Right lobe of liver (tissue), 4 donors: ENCODE measurements at regions not wholly inside any gene's neighbourhood (a gene's known extent, or its start where the extent isn't known, plus 50 kb on each side); places are given as distances from the start of the nearest gene placed in this dataset.

ENCODE experiments used
- CTCF ChIP-seq, 4 donors: fragments of 200-600 bp in 3 of 4; fragments of 450-650 bp in 1 of 4; IDR thresholded peaks; one replicate each; pipeline versions ENCODE4 v1.5.1 to v1.8.0; 2016 to 2022; ENCODE audit warnings: antibody characterized with exemption in 4 of 4, mild to moderate bottlenecking in 2 of 4
- POLR2A ChIP-seq: fragments of 450-650 bp; IDR thresholded peaks from one replicate; pipeline ENCODE4 v1.6.1; 2017; ENCODE audit warnings: antibody characterized with exemption, mild to moderate bottlenecking
- donor health status: DM: no; HTN: no; CAD: no.
- donor health status: DM: no; HTN: no; CAD: no.
- donor health status: DM: no; HTN: yes; CAD: no.

GRCh38 chrX:8864161-8864560 lies 63.0 kb upstream of the FAM9A start:
- TF ChIP-seq CTCF (IDR thresholded peaks at IDR 0.05) (no peak), POLR2A (no peak)
